K562 (cell line): ENCODE measurements at regions not wholly inside any gene's neighbourhood (a gene's known extent, or its start where the extent isn't known, plus 50 kb on each side); places are given as distances from the start of the nearest gene placed in this dataset.

ENCODE experiments used
- EP300 ChIP-seq: IDR thresholded peaks from 2 replicates; pipeline ENCODE4 v1.6.1; 2012; ENCODE audit warnings: low read length, improper control_type of control experiment
- GTF2E2 ChIP-seq: fragments of 200-800 bp; sonication (Bioruptor generic); IDR thresholded peaks from 2 replicates; pipeline ENCODE4 v1.6.1; 2016; ENCODE audit warnings: missing genetic modification characterization, missing compliant biosample characterization
- HIVEP1 ChIP-seq: fragments of 250-450 bp; sonication (Bioruptor Pico); IDR thresholded peaks from 2 replicates; pipeline ENCODE4 v1.4.0; 2020; ENCODE audit warnings: mild to moderate bottlenecking
- HNRNPH1 ChIP-seq: fragments of 200-400 bp; formaldehyde crosslinking; optimal IDR thresholded peaks from 2 replicates; pipeline ENCODE3; 2017; ENCODE audit warnings: low read depth, mild to moderate bottlenecking, low read length, moderate library complexity
- PHF8 ChIP-seq: fragments of 200-600 bp; sonication (generic); IDR thresholded peaks from 2 replicates; pipeline ENCODE4 v1.6.1; 2012; ENCODE audit warnings: mixed run types, mild to moderate bottlenecking, inconsistent platforms, low read length, moderate library complexity, borderline replicate concordance
- POLR2A ChIP-seq: fragments of 450-650 bp; conservative IDR thresholded peaks from 2 replicates; pipeline ENCODE4 v1.6.1; 2016
- POLR3G ChIP-seq: IDR thresholded peaks from 2 replicates; pipeline ENCODE4 v1.6.1; 2011; ENCODE audit not compliant: insufficient read length, insufficient replicate concordance; ENCODE audit errors: extremely low read depth
- SREBF2 ChIP-seq: sonication (generic); formaldehyde crosslinking; IDR thresholded peaks from 2 replicates; pipeline ENCODE4 v1.4.0; 2020; ENCODE audit warnings: mild to moderate bottlenecking, missing genetic modification reagents
- ZNF354B ChIP-seq: fragments of 250-450 bp; sonication (Bioruptor Pico); IDR thresholded peaks from 2 replicates; pipeline ENCODE4 v1.4.0; 2020
- ZNF695 ChIP-seq: fragments of 450-650 bp; formaldehyde crosslinking; IDR thresholded peaks from 2 replicates; pipeline ENCODE4 v1.4.0; 2020; ENCODE audit warnings: mild to moderate bottlenecking, moderate library complexity
- TF ChIP-seq, protein P1 (sequence below), 3 experiments: IDR thresholded peaks in 2 of 3; conservative IDR thresholded peaks in 1 of 3; 2 replicates each; pipeline ENCODE4 v1.5.1; 2011 to 2012; ENCODE audit warnings: low read length in 3 of 3, mild to moderate bottlenecking in 3 of 3, control low read depth in 2 of 3, improper control_type of control experiment in 1 of 3, inconsistent platforms in 1 of 3, low read depth in 1 of 3, mixed read lengths in 1 of 3, moderate library complexity in 1 of 3; ENCODE audit not compliant: insufficient read depth in 2 of 3

GRCh38 chr2:819601-820000, 131.0 kb upstream of the SNTG2 start:
- TF ChIP-seq PHF8 (no peak), GTF2E2 (no peak), ZNF354B (no peak), ZNF695 (no peak), EP300 (no peak), HIVEP1 (CRISPR knock-in tag) (no peak), POLR3G (no peak), HNRNPH1 (no peak), POLR2A (no peak), SREBF2 (no peak)
- TF ChIP-seq, protein P1, sequence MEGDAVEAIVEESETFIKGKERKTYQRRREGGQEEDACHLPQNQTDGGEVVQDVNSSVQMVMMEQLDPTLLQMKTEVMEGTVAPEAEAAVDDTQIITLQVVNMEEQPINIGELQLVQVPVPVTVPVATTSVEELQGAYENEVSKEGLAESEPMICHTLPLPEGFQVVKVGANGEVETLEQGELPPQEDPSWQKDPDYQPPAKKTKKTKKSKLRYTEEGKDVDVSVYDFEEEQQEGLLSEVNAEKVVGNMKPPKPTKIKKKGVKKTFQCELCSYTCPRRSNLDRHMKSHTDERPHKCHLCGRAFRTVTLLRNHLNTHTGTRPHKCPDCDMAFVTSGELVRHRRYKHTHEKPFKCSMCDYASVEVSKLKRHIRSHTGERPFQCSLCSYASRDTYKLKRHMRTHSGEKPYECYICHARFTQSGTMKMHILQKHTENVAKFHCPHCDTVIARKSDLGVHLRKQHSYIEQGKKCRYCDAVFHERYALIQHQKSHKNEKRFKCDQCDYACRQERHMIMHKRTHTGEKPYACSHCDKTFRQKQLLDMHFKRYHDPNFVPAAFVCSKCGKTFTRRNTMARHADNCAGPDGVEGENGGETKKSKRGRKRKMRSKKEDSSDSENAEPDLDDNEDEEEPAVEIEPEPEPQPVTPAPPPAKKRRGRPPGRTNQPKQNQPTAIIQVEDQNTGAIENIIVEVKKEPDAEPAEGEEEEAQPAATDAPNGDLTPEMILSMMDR (IDR thresholded peaks at IDR 0.05 in 2 of 3, conservative IDR thresholded peaks at IDR 0.05 in 1 of 3; ENCODE audit: insufficient read depth in 2 of 3, low read depth in 1 of 3, low read length in 3 of 3), result no peak
